Endothelial cell of umbilical vein (primary cell): ENCODE measurements at regions not wholly inside any gene's neighbourhood (a gene's known extent, or its start where the extent isn't known, plus 50 kb on each side); places are given as distances from the start of the nearest gene placed in this dataset.

ENCODE experiments used
- BruUV-seq: library from RNA; stranded (reverse); fragments of 400-500 nt; replicated peaks from 2 replicates; lab custom pipeline; 2021; lab: Mats Ljungman, UMichigan
- CTCF ChIA-PET: fragments of 300-600, 350-600 bp; sonication (Branson Sonifier 250); formaldehyde crosslinking; loops from one replicate; lab custom pipeline; 2021; ENCODE audit warnings: antibody characterized with exemption, inconsistent platforms; lab: Charles Lee
- POLR2A ChIA-PET: fragments of 300-600, 350-600 bp; sonication (Branson Sonifier 250); formaldehyde crosslinking; loops from one replicate; lab custom pipeline; 2021; ENCODE audit warnings: antibody characterized with exemption, inconsistent platforms; lab: Charles Lee
- DNase-seq: peaks from one replicate; pipeline ENCODE4 v3.0.0-alpha.2; 2011; ENCODE audit warnings: low read depth, low spot score
- FAIRE-seq: peaks from 2 replicates; lab custom pipeline; 2011; peaks lifted over from hg19 to GRCh38; lab: Jason Lieb, UNC
- H2AFZ ChIP-seq: 2 replicates; pipeline ENCODE4 v1.6.0; 2012; ENCODE audit warnings: low read depth, low read length, control low read depth, inconsistent platforms
- H3K27ac ChIP-seq: 2 replicates; pipeline ENCODE4 v1.5.1; 2011; ENCODE audit warnings: low read depth, mild to moderate bottlenecking, control low read depth, low read length, moderate library complexity; ENCODE audit not compliant: insufficient read depth
- H3K27me3 ChIP-seq, 2 experiments: 2 replicates each; pipeline versions ENCODE4 v1.6.0 to v1.6.1; 2011; ENCODE audit warnings: low read length in 2 of 2, mixed read lengths in 1 of 2; ENCODE audit not compliant: control insufficient read depth in 2 of 2, insufficient read depth in 2 of 2
- H3K36me3 ChIP-seq, 2 experiments: 2 replicates in 1 of 2; 3 replicates in 1 of 2; pipeline ENCODE4 v1.5.1; 2011; ENCODE audit warnings: low read length in 2 of 2, mild to moderate bottlenecking in 1 of 2, moderate library complexity in 1 of 2; ENCODE audit not compliant: control insufficient read depth in 2 of 2, insufficient read depth in 2 of 2; ENCODE audit errors: extremely low read depth in 1 of 2
- H3K4me1 ChIP-seq: 3 replicates; pipeline ENCODE4 v1.5.1; 2011; ENCODE audit warnings: mild to moderate bottlenecking, low read length; ENCODE audit not compliant: control insufficient read depth, insufficient read depth; ENCODE audit errors: extremely low read depth
- H3K4me2 ChIP-seq: 2 replicates; pipeline ENCODE4 v1.6.1; 2011; ENCODE audit warnings: low read length, control low read depth, mixed read lengths; ENCODE audit not compliant: insufficient read depth
- H3K4me3 ChIP-seq, 3 experiments: fragments of 200-600 bp in 1 of 3; sonication (generic), shearing (Covaris generic) in 1 of 3; replicated peaks in 1 of 3; 2 replicates each; pipeline ENCODE4 v1.5.1; 2011 to 2016; ENCODE audit warnings: control low read depth in 3 of 3, low read length in 3 of 3, mild to moderate bottlenecking in 2 of 3, inconsistent platforms in 1 of 3, low read depth in 1 of 3, moderate library complexity in 1 of 3; ENCODE audit not compliant: insufficient read depth in 1 of 3
- H3K79me2 ChIP-seq: 2 replicates; pipeline ENCODE4 v1.6.0; 2012; ENCODE audit warnings: low read length, inconsistent platforms; ENCODE audit not compliant: control insufficient read depth, insufficient read depth
- H3K9ac ChIP-seq: replicated peaks from 2 replicates; pipeline ENCODE3; 2011; ENCODE audit warnings: low read length, control low read depth; ENCODE audit not compliant: insufficient read depth; ENCODE audit errors: extremely low read depth
- H3K9me1 ChIP-seq: replicated peaks from 3 replicates; pipeline ENCODE4 v1.6.0; 2011; ENCODE audit warnings: mild to moderate bottlenecking, low read length; ENCODE audit not compliant: control insufficient read depth, insufficient read depth; ENCODE audit errors: extremely low read depth
- H3K9me3 ChIP-seq: replicated peaks from 2 replicates; pipeline ENCODE4 v1.5.1; 2012; ENCODE audit warnings: low read length, inconsistent platforms; ENCODE audit not compliant: control insufficient read depth, insufficient read depth
- H4K20me1 ChIP-seq: replicated peaks from 2 replicates; pipeline ENCODE3; 2011; ENCODE audit warnings: mild to moderate bottlenecking, low read length; ENCODE audit not compliant: control insufficient read depth, insufficient read depth; ENCODE audit errors: extremely low read depth
- CTCF ChIP-seq, 2 donors: IDR thresholded peaks; 1 replicate in 1 of 2; 2 replicates in 1 of 2; pipeline ENCODE4 v1.5.1; 2011; ENCODE audit warnings: low read length in 2 of 2, mild to moderate bottlenecking in 2 of 2, moderate library complexity in 2 of 2, control low read depth in 1 of 2, inconsistent platforms in 1 of 2, low read depth in 1 of 2; ENCODE audit not compliant: insufficient read depth in 1 of 2; ENCODE audit errors: extremely low read depth in 1 of 2
- EZH2 ChIP-seq: IDR thresholded peaks from 2 replicates; pipeline ENCODE4 v1.6.1; 2012; ENCODE audit warnings: borderline replicate concordance, low read depth, mild to moderate bottlenecking, moderate library complexity, low read length, inconsistent platforms; ENCODE audit not compliant: severe bottlenecking
- FOS ChIP-seq: IDR thresholded peaks from 2 replicates; pipeline ENCODE4 v1.6.1; 2011; ENCODE audit warnings: mild to moderate bottlenecking, low read length, moderate library complexity, borderline replicate concordance; ENCODE audit not compliant: insufficient read depth
- GATA2 ChIP-seq: IDR thresholded peaks from 2 replicates; pipeline ENCODE4 v1.7.0; 2011; ENCODE audit warnings: low read depth, mild to moderate bottlenecking, moderate library complexity, mixed read lengths, low read length; ENCODE audit not compliant: insufficient read length, insufficient read depth
- JUN ChIP-seq: IDR thresholded peaks from 2 replicates; pipeline ENCODE4 v1.6.1; 2011; ENCODE audit warnings: borderline replicate concordance, low read depth; ENCODE audit not compliant: insufficient read length, insufficient read depth
- MAX ChIP-seq: IDR thresholded peaks from 2 replicates; pipeline ENCODE4 v1.6.1; 2011; ENCODE audit not compliant: insufficient read depth, insufficient read length
- MYC ChIP-seq: IDR thresholded peaks from one replicate; pipeline ENCODE4 v1.6.1; 2011; ENCODE audit warnings: mild to moderate bottlenecking, low read depth, low read length
- POLR2A ChIP-seq: IDR thresholded peaks from 2 replicates; pipeline ENCODE4 v1.6.1; 2012; ENCODE audit warnings: low read depth, mild to moderate bottlenecking, control low read depth, low read length
- POLR2AphosphoS5 ChIP-seq: IDR thresholded peaks from 2 replicates; pipeline ENCODE4 v1.6.1; 2012; ENCODE audit warnings: low read depth, mild to moderate bottlenecking, control low read depth, low read length, moderate library complexity; ENCODE audit not compliant: insufficient read depth
- dilution Hi-C: fragments of 300-500 bp; cut with MboI; formaldehyde crosslinking; loops from one replicate; pipeline ENCODE4 v1.15.0; 2019; ENCODE audit warnings: low sequenced_read_pairs; ENCODE audit not compliant: extremely low pct_ligation_motif_present
- intact Hi-C: fragments of 100-400 bp; cut with micrococcal nuclease; formaldehyde crosslinking; loops from one replicate; pipeline ENCODE4 v1.10.0; 2022

GRCh38 chr16:48004141-48004695 is 151.6 kb downstream of the ABCC12 start:
- CTCF ChIA-PET = interaction anchor here (1.3 kb wide), 1 partner anchor 10 kb away, joined by 3 read pairs; no protein-coding TSS in a partner anchor
- POLR2A ChIA-PET = no interaction called here
- Histone ChIP-seq H3K9me1 (no peaks in the 10 kb centered on the region), H4K20me1 (no peaks in the 10 kb centered on the region), H3K4me2 (no peak overlapping the region), H3K36me3 (no peaks in the 10 kb centered on the region), H3K79me2 (no peaks in the 10 kb centered on the region), H3K9ac (no peak overlapping the region), H3K27ac (no peak overlapping the region), H2AFZ (no peak overlapping the region), H3K27me3 (no peaks in the 10 kb centered on the region), H3K9me3 (no peaks in the 10 kb centered on the region), H3K4me3 (no peak overlapping the region), H3K4me1 (no peaks in the 10 kb centered on the region)
- dilution Hi-C loops (no loop called here), intact Hi-C loops (no loop called here)
- no TSS peak for BruUV-seq
- TF ChIP-seq FOS (no peak), CTCF (IDR thresholded peaks at IDR 0.05; ENCODE audit: extremely low read depth in 1 of 2, insufficient read depth in 1 of 2, low read depth in 1 of 2, low read length in 2 of 2) (no peak)
- FAIRE-seq (no peak), DNase-seq (no peak)

GRCh38 chr16:48003206-48003907 is 152.4 kb downstream of the ABCC12 start:
- BruUV-seq = no TSS peak
- dilution Hi-C loops = no loop called here
- Histone ChIP-seq H3K4me2 (no peak overlapping the region), H3K4me1 (no peaks in the 10 kb centered on the region), H3K9ac (no peak overlapping the region), H3K36me3 (no peaks in the 10 kb centered on the region), H2AFZ (no peak overlapping the region), H3K4me3 (no peak overlapping the region), H3K27ac (no peak overlapping the region), H3K27me3 (no peaks in the 10 kb centered on the region), H3K9me3 (no peaks in the 10 kb centered on the region), H4K20me1 (no peaks in the 10 kb centered on the region), H3K79me2 (no peaks in the 10 kb centered on the region), H3K9me1 (no peaks in the 10 kb centered on the region)
- ChIA-PET POLR2A (no interaction called here), CTCF (interaction anchor here (1.3 kb wide), 1 partner anchor 9 kb away, joined by 3 read pairs; no protein-coding TSS in a partner anchor)
- intact Hi-C loops = no loop called here
- no peak for FAIRE-seq
- no peak for DNase-seq
- TF ChIP-seq EZH2 (no peak), GATA2 (no peak), JUN (no peak), POLR2A (no peak), CTCF (IDR thresholded peaks at IDR 0.05; ENCODE audit: extremely low read depth in 1 of 2, insufficient read depth in 1 of 2, low read depth in 1 of 2, low read length in 2 of 2) (no peak), POLR2AphosphoS5 (no peak), FOS (no peak), MAX (no peak), MYC (no peak)
